ENCODE measurements at regions not wholly inside any gene's neighbourhood (a gene's known extent, or its start where the extent isn't known, plus 50 kb on each side); places are given as distances from the start of the nearest gene placed in this dataset.
"Not testable (repeated sequence)": the region's sequence is repeated elsewhere in the genome, so short reads cannot be mapped to it uniquely, and the experiment has no call there.

- no peak for DNase-seq (ENCODE audit: low spot score)
- TF ChIP-seq CTCF (IDR thresholded peaks at IDR 0.05; ENCODE audit: extremely low read depth, insufficient read depth, missing control alignments): no peak
- in situ Hi-C loops (cut with MboI; ENCODE audit: low pct_unique_long_range_greater_than_20kb, low sequenced_read_pairs, unreplicated experiment): no loop called here
Measured at GRCh38 chr3:24566927-24567326, 72.3 kb upstream of the THRB start.

GRCh38 chr3:24572409-24572808 lies 77.8 kb upstream of the THRB start:
- DNase-seq (ENCODE audit: low spot score); in situ Hi-C loops (cut with MboI; ENCODE audit: low pct_unique_long_range_greater_than_20kb, low sequenced_read_pairs, unreplicated experiment): not testable (repeated sequence)

GRCh38 chr3:24573576-24573975 lies 78.9 kb upstream of the THRB start:
- in situ Hi-C loops (cut with MboI; ENCODE audit: low pct_unique_long_range_greater_than_20kb, low sequenced_read_pairs, unreplicated experiment): no loop called here
- no peak for TF ChIP-seq CTCF (IDR thresholded peaks at IDR 0.05; ENCODE audit: extremely low read depth, insufficient read depth, missing control alignments)
- no peak for DNase-seq (ENCODE audit: low spot score)

- no peak for DNase-seq (ENCODE audit: low spot score)
- no peak for TF ChIP-seq CTCF (IDR thresholded peaks at IDR 0.05; ENCODE audit: extremely low read depth, insufficient read depth, missing control alignments)
- in situ Hi-C loops (cut with MboI; ENCODE audit: low pct_unique_long_range_greater_than_20kb, low sequenced_read_pairs, unreplicated experiment): no loop called here
Measured at GRCh38 chr3:24578324-24578723, 83.7 kb upstream of the THRB start.

GRCh38 chr3:24578951-24579421 lies 84.3 kb upstream of the THRB start:
- TF ChIP-seq CTCF (IDR thresholded peaks at IDR 0.05; ENCODE audit: extremely low read depth, insufficient read depth, missing control alignments): no peak
- no peak for DNase-seq (ENCODE audit: low spot score)
- in situ Hi-C loops (cut with MboI; ENCODE audit: low pct_unique_long_range_greater_than_20kb, low sequenced_read_pairs, unreplicated experiment): no loop called here

GRCh38 chr3:24582431-24583403 lies 88.1 kb upstream of the THRB start:
- peak; percentile 13 for TF ChIP-seq CTCF (IDR thresholded peaks at IDR 0.05; ENCODE audit: extremely low read depth, insufficient read depth, missing control alignments)
- in situ Hi-C loops (cut with MboI; ENCODE audit: low pct_unique_long_range_greater_than_20kb, low sequenced_read_pairs, unreplicated experiment): no loop called here
- DNase-seq (ENCODE audit: low spot score): no peak

GRCh38 chr3:24586920-24587319 lies 92.3 kb upstream of the THRB start:
- in situ Hi-C loops (cut with MboI; ENCODE audit: low pct_unique_long_range_greater_than_20kb, low sequenced_read_pairs, unreplicated experiment): no loop called here
- TF ChIP-seq CTCF (IDR thresholded peaks at IDR 0.05; ENCODE audit: extremely low read depth, insufficient read depth, missing control alignments): no peak
- DNase-seq (ENCODE audit: low spot score): no peak

Measured in GM13977 (cell line).